ENCODE measurements at regions not wholly inside any gene's neighbourhood (a gene's known extent, or its start where the extent isn't known, plus 50 kb on each side); places are given as distances from the start of the nearest gene placed in this dataset.
"Not testable (repeated sequence)": the region's sequence is repeated elsewhere in the genome, so short reads cannot be mapped to it uniquely, and the experiment has no call there.

DNA sequence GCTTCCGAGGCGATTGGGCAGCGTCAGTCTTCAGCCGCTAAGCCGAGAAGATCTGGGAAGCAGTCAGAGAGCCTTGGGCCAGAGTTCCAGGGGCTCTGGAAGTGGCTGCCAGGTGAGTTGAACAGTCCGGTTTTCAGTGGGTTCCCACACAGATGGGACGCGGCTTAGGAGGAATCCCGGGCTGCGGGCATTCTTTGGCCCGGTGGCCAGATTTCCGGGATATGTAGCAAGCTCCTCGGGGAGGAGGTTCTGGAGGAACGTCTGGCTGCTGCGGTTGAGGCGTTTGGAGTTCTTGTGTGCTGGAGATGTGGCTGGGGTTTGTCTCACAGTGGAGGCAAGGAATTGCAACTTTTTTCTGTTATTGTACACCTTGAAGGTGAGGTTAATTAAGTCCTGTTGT, 182.6 kb downstream of the CD83 start:
- not testable (repeated sequence) for DNase-seq

DNA sequence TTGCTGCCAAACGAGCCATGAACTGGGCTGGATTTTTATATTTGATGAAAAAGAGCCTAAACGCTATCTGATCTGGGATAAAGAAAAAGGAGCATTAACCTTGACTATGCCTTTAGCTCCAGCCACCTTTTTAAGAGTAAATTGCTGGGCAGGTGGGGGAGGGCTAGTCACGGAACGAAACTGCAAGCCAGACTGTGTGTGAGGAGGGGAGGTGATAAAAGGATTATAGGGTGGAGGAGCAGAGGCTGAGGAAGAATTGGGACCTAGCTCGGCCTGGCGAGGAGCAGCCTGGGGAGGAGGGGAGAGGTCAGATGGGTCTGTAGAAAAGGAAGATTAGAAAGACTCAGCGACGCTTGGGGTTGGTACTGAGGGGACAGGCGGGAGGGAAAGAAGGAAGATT, 183.1 kb downstream of the CD83 start:
- not testable (repeated sequence) for DNase-seq

DNA sequence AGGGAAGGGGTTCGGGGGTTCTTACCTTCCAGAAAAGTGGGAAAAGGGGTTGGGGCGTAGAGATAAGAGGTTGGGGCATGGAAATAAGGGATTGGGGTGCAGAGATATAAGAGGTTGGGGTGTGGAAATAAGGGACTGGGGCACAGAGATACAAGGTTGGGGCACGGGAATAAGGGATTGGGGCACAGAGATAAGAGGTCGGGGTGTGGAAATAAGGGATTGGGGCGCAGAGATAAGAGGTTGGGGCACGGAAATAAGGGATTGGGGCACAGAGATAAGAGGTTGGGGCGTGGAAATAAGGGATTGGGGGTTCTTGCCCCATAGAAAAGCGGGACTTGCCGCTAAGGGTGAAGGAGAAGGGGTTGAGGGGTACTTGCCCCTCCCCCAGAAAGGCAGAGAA, 183.9 kb downstream of the CD83 start:
- DNase-seq, result not testable (repeated sequence)

DNA sequence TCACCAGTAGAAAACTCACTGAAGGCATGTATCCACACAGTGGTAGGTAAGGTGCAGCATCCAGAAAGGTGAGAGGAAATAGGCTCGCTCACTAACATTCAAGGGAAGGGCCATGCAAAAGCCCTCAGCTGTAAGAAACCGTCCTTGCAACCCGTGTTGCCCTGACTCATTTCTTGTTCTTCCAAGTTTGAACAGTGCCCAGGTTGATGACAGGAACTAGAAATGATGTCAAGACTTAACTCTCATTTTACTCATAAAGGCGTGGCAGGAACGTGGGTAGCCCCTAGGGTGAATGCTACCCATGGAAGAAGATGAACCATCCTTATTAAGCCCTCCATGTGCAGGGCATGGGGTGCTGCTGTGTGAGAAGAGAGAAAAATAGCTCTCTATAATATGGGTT, 187.6 kb downstream of the CD83 start:
- DNase-seq, result no peak

DNA sequence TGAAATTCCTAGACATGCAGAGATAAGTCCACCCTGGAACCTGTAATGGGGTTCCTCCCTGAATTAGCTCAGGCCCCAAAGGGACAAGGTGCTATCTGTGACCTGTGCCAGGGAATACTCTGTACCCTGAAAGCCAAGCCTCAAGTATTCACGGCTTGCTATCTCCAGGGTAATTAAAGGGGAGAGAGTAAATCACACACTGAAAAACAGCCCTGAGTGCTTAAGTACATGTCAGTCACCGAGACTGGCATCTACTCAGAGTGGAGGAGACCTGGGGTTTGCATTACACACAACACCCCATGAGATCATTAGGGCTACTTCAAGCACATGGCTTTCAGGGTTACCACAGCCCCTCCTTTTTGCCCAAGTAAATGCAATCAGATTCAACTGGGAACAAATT, 188.1 kb downstream of the CD83 start:
- no peak for DNase-seq

DNA sequence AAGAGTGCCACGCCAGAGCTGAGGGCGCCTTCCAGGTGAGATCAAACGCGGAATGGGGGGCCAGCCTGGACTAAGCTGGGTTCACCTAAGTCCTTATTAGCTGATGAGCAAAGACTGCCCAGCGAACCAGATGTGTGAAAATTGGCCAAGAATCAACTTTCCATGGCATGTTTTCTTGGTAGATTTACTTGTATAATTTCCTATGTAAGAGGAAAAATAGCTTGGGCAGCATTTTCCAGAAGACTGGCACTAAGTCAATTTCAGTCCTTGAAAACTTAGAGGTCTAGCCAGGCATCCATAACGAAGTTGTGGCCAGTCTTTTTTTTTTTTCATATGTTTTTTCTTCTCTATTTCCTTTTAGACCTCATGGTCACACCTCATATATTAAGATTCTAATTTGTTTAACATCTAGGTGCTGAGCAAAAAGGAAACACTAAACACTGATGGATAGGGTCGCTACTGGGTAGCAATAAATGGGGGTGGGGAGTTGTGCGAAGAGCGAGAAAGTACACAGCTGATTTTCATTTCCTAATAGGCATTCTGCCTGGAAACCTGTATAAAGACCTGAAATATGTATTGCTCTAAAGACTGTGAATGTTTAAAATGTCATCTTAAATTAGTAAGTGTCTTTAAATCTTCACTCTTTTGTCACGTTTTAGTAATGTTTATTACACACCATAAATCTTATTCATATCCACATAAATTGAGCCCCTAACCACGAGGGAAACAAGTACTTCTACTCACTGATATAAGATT, 188.8 kb downstream of the CD83 start:
- no peak for DNase-seq

DNA sequence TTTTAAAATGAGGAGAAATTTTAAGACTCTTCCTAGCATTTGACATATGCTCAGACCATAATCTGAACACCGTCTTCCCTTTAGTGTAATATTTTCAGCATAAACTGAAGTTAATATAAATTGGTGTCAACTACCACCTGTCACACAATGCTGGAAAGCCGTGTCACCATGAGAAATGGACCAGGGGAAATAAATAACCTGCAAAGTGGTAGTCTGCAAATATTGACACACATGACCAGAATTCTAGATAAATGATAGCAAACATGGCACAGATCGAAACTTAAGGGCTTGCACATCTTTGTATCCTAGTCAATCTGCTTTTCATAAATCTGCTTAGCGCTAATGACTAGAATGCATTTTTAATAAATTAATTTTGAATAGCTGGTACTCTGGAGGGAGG, 191.9 kb downstream of the CD83 start:
- DNase-seq, result no peak

DNA sequence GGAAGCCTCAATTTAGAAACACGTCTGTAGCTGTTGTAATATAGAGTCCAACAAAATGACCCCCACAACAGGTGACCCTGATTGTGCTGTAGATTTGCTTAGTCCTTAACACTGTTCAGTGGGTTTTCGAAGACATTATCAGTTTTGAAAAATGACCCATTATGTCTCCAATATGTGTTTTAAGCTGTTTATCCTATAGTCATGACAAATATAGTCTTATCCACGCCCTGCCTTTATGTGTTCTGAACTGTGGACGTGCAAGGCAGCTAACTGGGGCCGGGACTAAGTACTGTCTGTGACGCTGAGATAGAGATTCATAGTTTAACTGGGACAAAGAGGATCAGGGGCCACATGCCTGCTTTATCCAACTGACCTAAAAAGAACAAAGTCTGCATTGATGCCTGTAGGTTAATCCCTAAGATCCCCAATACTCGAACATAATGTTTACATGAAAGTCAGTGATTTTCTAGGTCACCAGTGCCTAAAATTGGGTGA, 192.4 kb downstream of the CD83 start:
- no peak for DNase-seq

DNA sequence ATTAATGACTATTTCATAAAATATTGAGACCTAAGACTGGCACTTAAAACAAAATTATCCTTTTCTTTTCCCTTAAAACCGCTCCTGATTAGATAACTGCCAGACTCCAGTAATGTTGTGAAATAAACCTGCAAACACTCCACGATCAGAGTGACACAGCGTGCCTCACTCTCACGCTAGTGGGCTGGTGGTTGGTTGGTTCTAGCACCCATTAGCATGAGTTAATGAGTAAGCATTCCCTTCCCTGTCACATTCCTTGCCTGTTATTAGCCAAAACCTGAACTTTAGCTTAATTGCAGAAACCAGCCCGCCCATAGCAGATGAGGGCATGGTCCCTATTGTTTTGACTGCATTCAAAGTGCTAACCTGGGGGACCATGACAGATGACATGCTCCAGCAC, 193.4 kb downstream of the CD83 start:
- DNase-seq, result no peak

DNA sequence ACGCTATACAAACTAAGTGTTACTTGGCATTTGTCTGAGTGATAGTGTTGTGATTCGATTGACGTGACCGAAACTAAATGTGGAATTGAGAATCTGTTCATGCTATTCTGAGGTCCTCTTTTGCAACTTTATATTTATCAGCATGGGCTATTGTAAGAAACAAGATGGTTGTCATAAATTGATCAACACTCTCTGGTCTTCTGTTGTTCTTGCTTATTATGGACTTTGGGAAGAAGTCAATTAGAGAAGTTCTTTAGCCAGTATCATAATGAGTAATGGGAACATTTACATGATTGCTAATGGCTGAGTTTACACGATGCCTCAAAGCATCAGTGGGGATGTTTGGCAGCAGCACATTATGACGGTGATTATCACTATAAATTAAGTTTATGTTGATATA, 195.0 kb downstream of the CD83 start:
- no peak for DNase-seq

DNA sequence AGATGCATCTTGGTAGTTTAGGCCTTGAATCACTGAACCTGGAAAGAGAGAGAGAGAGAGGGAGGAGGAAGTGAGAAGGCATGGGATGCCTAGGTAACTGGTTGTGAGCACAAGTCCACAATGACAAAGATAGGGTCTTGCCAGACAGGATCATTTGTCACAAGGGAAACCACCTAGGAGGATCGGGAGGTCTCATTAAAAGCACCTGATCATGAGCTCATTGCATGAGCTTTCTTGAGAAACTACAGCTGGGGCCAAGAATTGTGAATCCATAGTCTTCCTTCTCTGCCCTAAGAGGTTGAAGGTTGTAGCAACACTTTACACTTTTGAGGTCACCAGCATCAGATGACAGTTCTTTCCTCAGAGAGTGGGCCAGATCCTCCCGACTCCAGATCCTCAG, 195.7 kb downstream of the CD83 start:
- no peak for DNase-seq

DNA sequence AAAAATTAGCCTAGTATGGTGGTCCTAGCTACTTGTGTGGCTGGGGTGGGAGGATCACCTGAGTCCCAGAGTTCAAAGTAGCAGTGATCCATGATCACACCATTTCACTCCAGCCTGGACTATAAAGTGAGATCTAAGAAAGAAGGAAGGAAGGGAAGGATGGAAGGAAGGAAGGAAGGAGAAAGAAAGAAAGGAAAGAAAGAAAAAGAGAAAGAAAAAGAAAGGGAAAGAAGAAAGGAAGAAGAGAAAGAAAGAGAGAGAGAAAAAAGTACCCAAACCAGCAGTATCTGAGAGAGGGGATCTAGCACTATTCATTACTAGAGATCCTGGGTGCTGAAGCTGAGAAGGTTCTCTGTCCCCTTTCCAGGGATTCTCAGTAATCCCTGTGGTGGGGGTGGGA, 197.8 kb downstream of the CD83 start:
- no peak for DNase-seq

DNA sequence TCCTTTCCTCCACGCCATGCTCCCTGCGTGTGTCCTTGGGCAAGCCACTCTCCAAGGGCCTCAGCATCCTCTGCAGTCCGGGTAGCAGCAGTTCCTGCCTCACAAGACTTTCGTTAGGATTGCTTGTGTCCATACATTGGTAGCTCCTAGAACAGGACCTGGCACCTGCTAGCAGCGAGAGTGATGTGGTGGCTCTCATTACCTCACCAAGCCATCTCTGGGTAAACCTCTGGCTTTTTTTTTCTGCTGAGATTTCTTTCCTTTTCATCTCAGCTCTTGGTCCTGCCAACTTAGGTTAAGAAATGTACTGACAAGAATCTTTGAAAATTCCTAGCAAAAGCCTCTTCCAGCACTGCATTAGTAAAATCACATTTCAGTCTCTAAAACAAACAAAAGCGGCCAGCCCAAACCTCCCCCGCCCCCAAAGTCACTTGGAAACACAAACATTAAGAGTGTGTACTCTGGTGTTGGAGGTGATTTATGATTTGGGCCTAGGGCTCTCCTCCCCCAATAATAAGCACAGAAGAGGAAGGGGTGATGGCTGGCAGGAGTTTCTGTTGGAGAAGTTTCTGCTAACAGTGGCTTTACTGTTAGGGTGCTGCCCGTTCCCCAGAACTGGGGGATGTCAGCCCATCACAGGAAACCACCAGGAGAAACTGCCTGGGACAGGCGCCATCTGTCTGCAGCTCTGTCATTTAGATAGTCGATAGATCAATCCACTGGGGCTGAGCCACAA, 199.2 kb downstream of the CD83 start:
- no peak for DNase-seq

DNA sequence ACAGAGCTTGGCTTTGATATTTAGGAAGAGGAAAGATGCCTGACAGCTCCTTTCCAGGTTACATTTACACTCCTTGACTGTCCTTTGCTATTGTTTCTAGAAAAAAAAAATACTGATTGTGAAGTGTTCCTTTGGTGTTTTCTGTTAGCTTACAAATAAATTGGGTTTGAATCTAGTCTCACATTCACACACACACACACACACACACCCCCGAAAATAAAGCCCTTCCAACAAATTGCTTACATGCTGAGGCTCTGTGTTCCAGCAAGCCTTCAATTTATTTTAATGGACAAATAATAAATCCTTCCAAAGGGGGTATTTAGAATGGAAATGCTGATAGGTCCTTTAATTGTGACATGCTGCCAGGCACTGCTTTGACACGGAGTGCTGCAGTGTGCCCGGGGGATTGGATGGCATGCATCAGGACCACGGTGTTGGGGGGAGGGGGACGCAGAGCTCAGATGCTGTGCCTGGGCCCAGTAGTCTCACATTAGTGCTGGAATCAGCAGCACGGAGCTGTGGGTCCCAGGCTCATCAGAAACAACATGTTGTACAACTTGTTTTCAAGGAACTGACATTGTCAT, 199.9 kb downstream of the CD83 start:
- DNase-seq, result no peak

DNA sequence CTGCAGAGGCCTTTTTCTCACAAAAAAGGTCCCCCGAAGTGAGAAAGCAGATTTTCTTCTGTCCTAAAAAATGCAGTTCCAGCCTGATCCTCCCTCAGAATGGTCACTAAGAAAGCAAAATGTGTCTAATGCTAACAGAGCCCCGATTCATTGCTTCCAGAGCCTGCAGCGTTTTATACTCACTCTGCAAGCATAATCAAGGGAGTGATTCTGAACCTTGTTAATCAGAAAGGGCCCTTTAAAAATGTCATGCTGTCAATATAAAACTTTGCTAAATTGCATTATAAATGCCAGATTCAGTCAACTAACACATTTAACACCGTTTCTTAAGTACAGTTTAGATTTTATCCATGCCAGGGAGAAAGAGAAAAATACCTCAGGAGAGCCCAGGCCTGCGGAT, 202.8 kb downstream of the CD83 start:
- DNase-seq, result no peak

DNA sequence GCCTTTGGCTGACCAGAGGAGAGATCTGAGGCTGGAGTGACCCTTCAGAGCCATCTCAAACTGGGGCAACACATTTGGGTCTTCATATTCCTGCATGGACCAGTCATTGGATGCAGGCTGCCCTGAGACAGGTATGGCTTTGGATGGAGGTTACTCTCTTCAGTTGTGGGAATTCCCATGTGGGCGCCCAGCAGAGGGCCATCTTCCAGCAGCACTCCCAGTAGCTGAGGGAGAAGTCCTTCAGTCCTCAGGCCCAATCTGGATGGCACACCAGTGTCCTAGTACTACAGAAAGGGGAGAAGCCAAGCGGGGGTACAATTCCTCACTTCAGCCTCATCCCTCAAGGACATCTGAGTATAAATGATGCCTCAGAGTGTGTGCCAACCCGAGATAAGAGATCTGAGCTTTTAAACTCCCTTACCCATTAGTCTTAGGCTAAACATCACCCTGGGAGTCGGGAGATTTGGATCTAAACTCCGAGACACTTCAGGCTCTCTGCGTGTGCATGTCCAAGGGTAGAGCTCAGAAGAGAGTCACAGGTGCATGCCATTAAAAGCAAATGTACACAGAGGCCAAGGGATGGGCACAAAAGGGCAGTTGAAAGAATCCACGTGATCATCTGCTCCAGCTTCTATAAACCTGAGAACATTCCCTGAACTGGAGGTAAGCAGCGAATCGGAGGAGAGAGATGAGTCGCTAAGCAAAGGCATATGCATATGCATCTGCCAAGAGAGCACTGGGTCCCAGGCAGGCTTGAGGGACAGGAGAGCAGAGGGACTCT, 204.6 kb downstream of the CD83 start:
- DNase-seq, result no peak

DNA sequence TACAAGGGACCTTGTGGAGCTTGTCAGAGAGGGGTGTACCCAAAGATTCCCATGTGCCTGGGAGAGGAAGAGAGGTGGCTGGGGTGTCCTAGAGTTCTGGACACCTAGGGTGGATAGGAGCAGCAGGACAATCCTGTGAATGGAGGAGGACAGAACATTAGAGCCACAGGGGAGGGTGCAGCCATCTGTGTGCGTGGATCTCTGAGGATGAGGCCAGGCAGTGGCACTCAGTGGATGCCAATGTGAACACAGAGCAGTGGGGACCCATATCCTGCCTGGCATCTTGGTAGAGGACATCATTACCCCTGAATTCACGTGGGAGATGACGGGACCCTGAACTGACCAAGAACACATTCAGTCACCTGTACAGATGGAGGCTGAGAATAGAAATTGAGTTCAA, 205.3 kb downstream of the CD83 start:
- DNase-seq, result no peak

DNA sequence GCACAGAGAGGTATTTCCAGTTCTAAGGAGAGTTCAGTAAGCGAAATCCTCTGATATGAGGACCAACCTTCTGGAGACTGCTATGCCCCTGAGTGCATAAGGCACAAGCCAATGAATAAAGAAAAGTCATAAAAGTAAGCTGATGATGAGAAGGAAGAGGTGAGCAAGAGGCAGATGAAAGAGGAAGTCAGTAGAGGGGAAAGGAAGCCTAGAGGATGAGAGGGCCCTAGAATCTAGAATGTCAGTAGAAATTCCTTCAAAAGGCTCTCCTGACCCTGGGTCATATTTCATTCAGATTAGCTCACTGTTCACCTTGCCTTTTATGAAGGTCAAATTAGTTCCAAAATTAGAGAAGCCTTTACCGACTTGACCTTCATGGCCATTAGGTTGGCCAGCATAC, 209.2 kb downstream of the CD83 start:
- DNase-seq, result no peak

DNA sequence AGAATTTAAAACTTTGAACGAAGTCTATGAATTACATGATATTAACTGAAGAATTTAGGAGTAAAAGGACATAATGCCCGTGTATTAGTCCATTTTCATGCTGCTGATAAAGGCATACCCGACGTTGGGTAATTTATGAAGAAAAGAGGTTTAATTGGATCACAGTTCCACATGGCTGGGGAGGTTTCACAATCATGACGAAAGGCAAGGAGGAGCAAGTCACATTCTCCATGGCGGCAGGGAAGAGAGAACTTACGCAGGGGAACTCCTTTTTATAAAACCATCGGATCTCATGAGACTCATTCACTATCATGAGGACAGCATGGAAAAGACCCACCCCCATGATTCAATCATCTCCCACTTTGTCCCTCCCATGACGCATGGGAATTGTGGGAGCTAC, 210.6 kb downstream of the CD83 start:
- no peak for DNase-seq

DNA sequence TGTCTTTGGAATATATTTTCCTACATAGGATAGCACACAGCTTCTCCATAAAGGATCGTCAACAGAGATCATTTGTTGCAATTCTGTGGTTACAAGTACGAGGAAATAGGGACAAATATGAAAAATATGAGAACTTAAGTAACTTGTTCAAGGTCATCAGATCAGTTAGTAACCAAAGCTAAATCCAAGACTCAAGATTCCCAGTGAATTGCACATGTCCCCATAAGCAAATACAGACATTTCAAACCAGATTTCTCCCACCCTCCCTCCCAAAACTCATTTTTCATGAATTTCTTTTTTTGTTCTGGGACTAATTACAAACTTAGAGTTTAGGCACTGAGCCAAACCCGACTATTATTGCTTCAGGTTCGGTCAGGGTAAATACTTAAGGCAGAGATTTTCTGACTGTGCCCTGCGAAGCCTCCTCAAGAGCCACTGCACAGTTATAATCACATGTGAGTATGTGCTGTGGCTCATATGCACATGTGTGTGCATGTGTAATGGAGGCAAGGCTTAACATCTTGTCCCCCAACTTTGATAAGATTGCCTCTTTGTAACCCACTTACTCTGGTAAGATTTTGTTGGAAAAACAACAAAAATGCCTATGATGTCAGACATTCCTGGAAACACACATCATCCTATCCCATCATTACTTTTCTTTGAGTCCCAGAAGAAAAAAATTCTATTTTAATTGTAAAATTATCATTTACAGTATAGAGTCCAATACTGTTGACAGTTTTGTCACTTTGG, 216.2 kb downstream of the CD83 start:
- DNase-seq, result no peak

DNA sequence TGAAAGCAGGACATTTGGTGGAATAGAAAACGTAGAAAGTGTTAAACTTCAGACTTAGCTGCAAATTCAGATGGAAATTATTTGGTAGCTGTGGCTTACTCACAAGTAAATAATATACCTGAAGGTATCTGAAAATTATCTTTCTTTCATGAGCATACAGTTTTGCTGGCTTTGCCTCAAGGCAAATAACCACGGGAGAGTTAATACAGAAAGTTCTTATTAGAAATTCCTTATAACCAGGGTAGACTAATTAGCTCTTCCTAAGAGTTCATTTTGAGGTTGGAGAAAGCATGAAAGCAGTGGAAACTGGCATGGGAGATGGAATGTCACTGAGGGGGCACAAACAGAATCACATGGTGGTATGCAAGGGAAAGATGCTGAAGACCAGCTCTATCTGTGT, 217.5 kb downstream of the CD83 start:
- DNase-seq, result no peak

DNA sequence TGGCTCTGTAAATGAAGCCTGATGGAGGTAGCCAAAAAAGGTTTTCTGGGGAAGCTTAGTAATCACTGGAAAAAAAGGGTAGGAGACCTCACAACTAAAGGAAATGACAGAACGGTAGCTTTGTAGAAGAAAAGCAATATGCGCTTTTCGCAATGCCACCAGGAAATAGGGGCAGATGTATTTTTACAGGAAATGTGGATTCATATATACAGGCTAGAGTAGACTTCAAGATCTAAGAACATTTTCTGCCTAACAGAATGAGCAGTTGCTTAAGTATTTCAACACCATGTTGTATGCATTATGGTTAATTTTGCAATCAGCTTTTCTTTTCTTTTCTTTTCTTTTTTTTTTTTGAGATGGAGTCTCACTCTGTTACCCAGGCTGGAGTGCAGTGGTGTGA, 219.6 kb downstream of the CD83 start:
- no peak for DNase-seq

DNA sequence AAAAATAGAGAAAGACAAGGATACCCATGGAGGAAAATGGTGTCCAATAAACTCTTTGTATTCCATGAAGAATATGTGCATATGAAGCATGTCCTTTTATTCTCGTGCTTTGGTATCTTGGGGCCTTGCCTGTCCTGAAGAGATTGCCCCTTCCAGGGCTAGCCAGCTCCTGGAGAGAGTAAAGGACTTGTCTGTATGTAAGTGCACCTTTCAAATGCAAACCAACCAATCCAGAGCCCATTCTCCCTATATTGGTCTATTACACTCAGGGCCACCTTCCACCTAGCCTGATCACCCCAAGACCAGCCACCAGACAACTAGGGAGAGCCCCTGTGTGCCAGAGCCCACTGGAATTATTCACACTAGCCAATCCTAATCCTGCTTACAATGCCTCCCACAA, 221.6 kb downstream of the CD83 start:
- no peak for DNase-seq
